Ovary (tissue), 7 donors: ENCODE measurements at regions not wholly inside any gene's neighbourhood (a gene's known extent, or its start where the extent isn't known, plus 50 kb on each side); places are given as distances from the start of the nearest gene placed in this dataset.

ENCODE experiments used
- DNase-seq, 5 donors: peaks; one replicate each; pipeline ENCODE4 v3.0.0-alpha.2; 2019 to 2020
- H3K27ac ChIP-seq, 2 donors: fragments of 200-600 bp; one replicate each; pipeline versions ENCODE4 v1.5.1 to v1.8.0; 2019 to 2022
- H3K27me3 ChIP-seq: fragments of 200-600 bp; one replicate; pipeline ENCODE4 v1.8.0; 2022
- H3K36me3 ChIP-seq: fragments of 200-600 bp; sonication (generic); one replicate; pipeline ENCODE4 v1.5.1; 2019
- H3K4me1 ChIP-seq: one replicate; pipeline ENCODE4 v1.8.1; 2013; ENCODE audit warnings: mild to moderate bottlenecking, moderate library complexity; ENCODE audit not compliant: insufficient read depth
- H3K4me3 ChIP-seq: fragments of 200-600 bp; sonication (generic); one replicate; pipeline ENCODE4 v1.5.1; 2017
- H3K9me3 ChIP-seq, 2 donors: fragments of 200-600 bp in 1 of 2; sonication (generic) in 1 of 2; one replicate each; pipeline versions ENCODE4 v1.5.1 to v1.8.1; 2013 to 2019; ENCODE audit warnings: mild to moderate bottlenecking in 1 of 2, moderate library complexity in 1 of 2
- CTCF ChIP-seq, 3 donors: fragments of 450-650 bp in 2 of 3; fragments of 200-600 bp in 1 of 3; IDR thresholded peaks; one replicate each; pipeline versions ENCODE4 v1.5.1 to v1.8.0; 2016 to 2022; ENCODE audit warnings: antibody characterized with exemption in 3 of 3, mild to moderate bottlenecking in 1 of 3
- EP300 ChIP-seq: sonication (generic); formaldehyde crosslinking; IDR thresholded peaks from one replicate; pipeline ENCODE4 v1.6.1; 2017; ENCODE audit warnings: antibody characterized with exemption
- POLR2A ChIP-seq: fragments of 450-650 bp; IDR thresholded peaks from one replicate; pipeline ENCODE4 v1.6.1; 2017; ENCODE audit warnings: antibody characterized with exemption, mild to moderate bottlenecking, moderate library complexity
- WGBS, 3 donors: extraction: QIAGEN DNeasy Blood & Tissue Kit in 1 of 3; methylation state at CpG; one replicate each; pipeline versions ENCODE4 v1.1.5 to v1.1.7; 2013 to 2017; 5-methylcytosine and 5-hydroxymethylcytosine counted together
- intact Hi-C, 4 donors: fragments of 100-400 bp; cut with DNase I; formaldehyde crosslinking; loops; one replicate each; pipeline versions ENCODE4 v1.11.0 to v1.15.1; 2022 to 2023
- donor health status: DM: no; HTN: no; CAD: no; lungs with moderate emphysema.
- donor health status: DM: no; HTN: no; CAD: no.
- donor health status: Bipolar disorder and iron deficiency.
- donor health status: DM: no; HTN: no; CAD: no.
- donor health status: DM: yes; HTN: yes; CAD: no.

- intact Hi-C loops, result no loop called here
- 70 to 74% (median 70%) methylated on average over 1 of the region's 1 CpG for WGBS, 3 donors
- no peaks in the 10 kb centered on the region for H3K9me3 ChIP-seq
Observed at GRCh38 chr7:34449765-34450164, 208.3 kb upstream of the NPSR1 start.

GRCh38 chr7:34451183-34451582 lies 206.8 kb upstream of the NPSR1 start:
- Histone ChIP-seq H3K27ac (no peak overlapping the region), H3K4me3 (no peak overlapping the region), H3K9me3 (no peaks in the 10 kb centered on the region), H3K36me3 (no peaks in the 10 kb centered on the region), H3K4me1 (no peaks in the 10 kb centered on the region), H3K27me3 (no peaks in the 10 kb centered on the region)
- TF ChIP-seq POLR2A (no peak), CTCF (IDR thresholded peaks at IDR 0.05) (no peak), EP300 (no peak)
- 91 to 97% (median 94%) methylated on average over 1 of the region's 1 CpG for WGBS, 3 donors
- intact Hi-C loops, result no loop called here
- DNase-seq, result no peak

More at GRCh38 chr7:34449765-34450164, 208.3 kb upstream of the NPSR1 start:
- TF ChIP-seq POLR2A (no peak), EP300 (no peak), CTCF (IDR thresholded peaks at IDR 0.05) (no peak)
- Histone ChIP-seq H3K27ac (no peak overlapping the region), H3K4me3 (no peak overlapping the region), H3K27me3 (no peaks in the 10 kb centered on the region), H3K4me1 (no peaks in the 10 kb centered on the region), H3K36me3 (no peaks in the 10 kb centered on the region)
- DNase-seq, result no peak

GRCh38 chr7:34451923-34452322 lies 206.1 kb upstream of the NPSR1 start:
- Histone ChIP-seq H3K27ac (no peak overlapping the region), H3K4me1 (no peaks in the 10 kb centered on the region), H3K9me3 (no peaks in the 10 kb centered on the region), H3K36me3 (no peaks in the 10 kb centered on the region), H3K27me3 (no peaks in the 10 kb centered on the region), H3K4me3 (no peak overlapping the region)
- no peak for DNase-seq
- intact Hi-C loops, result no loop called here
- TF ChIP-seq EP300 (no peak), POLR2A (no peak), CTCF (IDR thresholded peaks at IDR 0.05) (no peak)
- WGBS, 3 donors, result 79 to 85% (median 82%) methylated on average over 3 of the region's 3 CpGs

DNA sequence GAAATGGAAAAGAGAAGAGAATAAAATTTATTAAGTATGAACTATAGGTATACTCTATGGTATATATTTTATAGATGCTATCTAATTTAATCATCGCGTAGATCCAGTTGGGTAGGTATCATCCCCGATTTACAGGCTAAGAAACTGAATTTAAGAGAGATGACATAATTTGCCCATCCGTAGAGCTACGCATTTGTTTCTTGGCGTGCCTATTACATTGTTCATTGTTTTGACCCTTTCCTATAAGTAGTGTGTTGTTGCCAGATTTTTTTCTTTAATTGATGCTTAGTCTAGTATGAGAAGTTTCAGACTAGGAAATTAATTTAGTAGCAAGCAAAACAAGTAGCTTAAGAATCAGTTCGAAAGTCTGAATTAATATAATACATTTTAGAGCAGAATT lies 205.7 kb upstream of the NPSR1 start:
- intact Hi-C loops, result no loop called here
- no peak for DNase-seq
- no peaks in the 10 kb centered on the region for H3K9me3 ChIP-seq
- no peak overlapping the region for H3K4me3 ChIP-seq
- 94 to 96% (median 95%) methylated on average over 7 of the region's 7 CpGs for WGBS, 3 donors
- no peaks in the 10 kb centered on the region for H3K4me1 ChIP-seq
- H3K27me3 ChIP-seq, result no peaks in the 10 kb centered on the region
- no peaks in the 10 kb centered on the region for H3K36me3 ChIP-seq
- H3K27ac ChIP-seq, result no peak overlapping the region
- TF ChIP-seq EP300, result no peak
- TF ChIP-seq POLR2A, result no peak
- TF ChIP-seq CTCF (IDR thresholded peaks at IDR 0.05), result no peak

GRCh38 chr7:34453150-34453549 lies 204.9 kb upstream of the NPSR1 start:
- Histone ChIP-seq H3K27me3 (no peaks in the 10 kb centered on the region), H3K27ac (no peak overlapping the region), H3K4me1 (no peaks in the 10 kb centered on the region), H3K4me3 (no peak overlapping the region), H3K36me3 (no peaks in the 10 kb centered on the region), H3K9me3 (no peaks in the 10 kb centered on the region)
- intact Hi-C loops, result no loop called here
- WGBS, 3 donors, result 3 to 17% (median 8%) methylated on average over 2 of the region's 2 CpGs
- DNase-seq, result no peak
- no peak for TF ChIP-seq CTCF (IDR thresholded peaks at IDR 0.05)
